NCI-H1930 (cell line): ENCODE measurements at regions not wholly inside any gene's neighbourhood (a gene's known extent, or its start where the extent isn't known, plus 50 kb on each side); places are given as distances from the start of the nearest gene placed in this dataset.
"Not testable (repeated sequence)": the region's sequence is repeated elsewhere in the genome, so short reads cannot be mapped to it uniquely, and the experiment has no call there.

Experiments
- DNase-seq, 2 experiments: peaks; one replicate each; lab custom pipeline; 2025; lab: John Stamatoyannopoulos, UW

DNA sequence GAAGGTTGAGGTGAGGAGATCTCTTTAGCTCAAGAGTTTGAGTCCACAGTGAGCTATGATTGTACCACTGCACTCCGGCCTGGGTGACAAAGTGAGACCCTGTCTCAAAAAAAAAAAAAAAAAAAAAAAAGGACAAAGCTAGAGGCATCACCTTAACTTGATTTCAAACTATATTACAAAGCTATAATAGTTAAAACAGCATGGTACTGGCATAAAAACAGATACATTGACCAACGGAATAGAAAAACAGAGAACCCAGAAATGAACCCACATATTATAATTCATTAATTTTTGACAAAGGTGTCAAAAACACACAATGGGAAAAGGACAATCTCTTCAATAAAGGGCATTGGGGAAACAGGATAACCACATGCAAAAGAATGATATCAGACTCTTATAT, 50.8 kb upstream of the MBOAT1 start:
- no peak for DNase-seq

GRCh38 chr6:20265842-20266241, 53.6 kb upstream of the MBOAT1 start:
- DNase-seq: no peak

DNA sequence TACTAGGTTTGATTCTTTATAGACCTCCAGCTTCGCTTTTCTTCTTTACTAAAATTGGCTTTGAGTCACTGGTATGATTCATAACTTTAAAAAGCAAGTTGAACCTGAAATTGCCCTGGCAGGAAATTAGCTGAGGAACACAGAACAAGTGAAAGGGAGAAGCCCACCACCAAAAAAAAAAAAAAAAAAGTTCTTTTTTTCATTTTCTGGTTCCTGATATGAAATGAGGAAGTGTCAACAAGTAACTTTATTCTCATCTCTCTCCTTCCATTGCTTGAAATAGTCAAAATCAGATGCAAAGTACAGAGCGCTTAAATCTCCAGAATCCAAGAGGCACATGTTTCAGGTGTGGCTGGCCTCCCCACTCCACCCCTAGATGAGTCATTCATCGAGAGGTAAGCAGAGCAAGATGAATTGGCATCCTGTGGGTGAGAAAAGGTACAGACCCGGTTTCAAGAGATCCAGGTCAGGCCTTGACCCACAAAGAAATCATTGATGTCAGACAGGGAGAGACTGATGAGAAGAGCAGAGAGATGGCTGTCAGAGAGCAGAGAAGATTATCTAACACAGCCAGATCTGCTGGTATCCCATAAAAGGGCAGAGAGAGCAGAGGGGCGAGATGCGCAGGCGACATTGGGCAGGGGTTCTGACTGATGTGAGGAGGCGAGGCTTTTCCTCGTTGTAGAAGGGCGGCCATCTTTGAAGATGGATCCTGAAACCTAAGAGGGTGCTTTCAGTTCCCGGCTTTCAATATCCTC, 54.8 kb upstream of the MBOAT1 start:
- DNase-seq: no peak

DNA sequence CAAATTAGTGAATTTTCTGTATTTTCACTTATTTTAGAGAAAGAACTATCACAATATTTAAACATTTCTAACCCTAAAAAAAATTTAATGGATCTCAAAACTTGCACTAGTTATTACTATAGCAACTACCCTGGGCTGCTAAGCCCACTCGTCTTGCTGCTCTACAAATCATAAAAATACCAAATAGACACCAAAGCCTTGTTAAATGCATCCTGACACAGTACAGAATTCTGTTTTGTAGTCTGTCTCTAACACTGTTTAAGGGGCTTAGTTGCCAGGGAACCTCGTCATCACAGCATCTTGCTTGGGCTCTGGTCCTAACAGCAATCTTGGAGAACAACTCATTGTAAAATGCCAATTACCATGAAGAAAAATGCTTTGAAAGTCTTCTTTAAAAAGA, 56.9 kb upstream of the MBOAT1 start:
- no peak for DNase-seq

GRCh38 chr6:20271818-20272217, 59.5 kb upstream of the MBOAT1 start:
- no peak for DNase-seq

DNA sequence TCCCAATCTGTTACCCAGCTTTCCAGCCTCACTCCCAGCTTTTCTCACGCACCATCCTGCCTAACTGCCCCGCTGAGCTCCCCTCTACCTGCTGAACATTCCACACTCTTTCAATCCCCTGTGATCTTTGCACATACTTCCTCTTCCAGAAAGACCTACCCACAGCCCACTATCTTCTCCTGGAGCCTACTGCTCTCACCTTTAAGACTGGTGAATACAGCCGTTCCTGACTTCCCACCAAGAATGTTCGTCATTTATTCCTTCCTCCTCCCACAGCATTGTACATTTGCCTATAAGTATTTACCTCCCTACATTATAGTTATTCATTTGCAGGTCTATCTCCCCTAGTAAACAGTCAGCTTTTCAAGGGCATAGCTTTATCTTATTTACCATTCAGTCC, 61.9 kb upstream of the MBOAT1 start:
- no peak for DNase-seq

GRCh38 chr6:20275837-20276236, 63.6 kb upstream of the MBOAT1 start:
- not testable (repeated sequence) for DNase-seq

DNA sequence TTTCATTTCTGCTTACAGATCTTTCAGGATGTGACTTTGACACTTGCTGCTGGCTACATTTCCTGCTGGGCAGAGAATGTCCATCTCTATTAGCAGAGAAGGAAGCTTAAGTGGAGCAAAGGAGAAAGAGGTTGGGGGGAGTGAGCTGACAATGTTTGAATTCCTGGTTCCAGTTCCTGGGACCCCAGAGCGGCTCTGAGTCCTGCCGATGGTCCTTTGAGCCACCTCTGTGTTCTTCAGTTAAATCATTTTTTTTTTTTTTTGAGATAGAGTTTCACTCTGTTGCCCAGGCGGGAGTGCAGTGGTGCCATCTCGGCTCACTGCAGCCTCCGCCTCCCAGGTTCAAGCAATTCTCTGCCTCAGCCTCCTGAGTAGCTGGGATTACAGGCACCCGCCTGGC, 65.5 kb upstream of the MBOAT1 start:
- not testable (repeated sequence) for DNase-seq

DNA sequence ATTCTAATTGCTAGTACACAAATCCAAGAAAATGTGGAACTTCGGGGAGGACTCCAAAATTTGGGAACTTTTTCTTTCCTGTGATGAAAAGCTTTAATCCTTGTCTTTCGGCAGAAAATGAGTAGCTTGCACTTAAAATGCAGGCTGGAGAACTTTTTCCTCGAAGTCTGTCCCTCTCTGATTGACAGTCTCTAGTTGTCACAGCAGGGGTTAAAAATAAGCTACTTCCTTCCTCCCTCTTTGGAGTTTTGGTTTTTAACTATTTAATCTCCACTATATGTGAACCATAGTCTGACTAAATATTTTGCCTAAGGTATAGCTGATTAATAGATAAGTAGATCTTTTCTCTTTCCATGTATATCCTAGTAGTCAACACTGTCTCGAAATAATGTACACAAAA, 66.8 kb upstream of the MBOAT1 start:
- no peak for DNase-seq

GRCh38 chr6:20279608-20280287, 67.5 kb upstream of the MBOAT1 start:
- no peak for DNase-seq

DNA sequence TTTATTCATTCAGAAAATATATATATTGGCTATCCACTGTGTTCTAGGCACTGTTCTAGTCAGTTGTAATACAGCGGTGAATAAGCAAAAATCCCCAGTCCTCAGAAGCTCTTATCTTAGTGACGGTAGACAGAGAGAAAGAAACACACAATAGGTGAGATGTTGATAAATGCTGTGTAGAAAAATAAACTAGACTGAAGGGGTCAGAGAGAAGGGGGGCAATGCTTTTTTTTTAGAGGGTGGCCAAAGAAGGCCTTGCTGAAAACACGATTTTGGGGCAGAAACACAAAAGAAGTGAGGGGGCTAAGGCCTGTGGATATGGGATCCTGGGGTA, 68.0 kb upstream of the MBOAT1 start:
- DNase-seq: no peak

- DNase-seq: no peak
Observed at GRCh38 chr6:20284672-20285071, 72.4 kb upstream of the MBOAT1 start.

DNA sequence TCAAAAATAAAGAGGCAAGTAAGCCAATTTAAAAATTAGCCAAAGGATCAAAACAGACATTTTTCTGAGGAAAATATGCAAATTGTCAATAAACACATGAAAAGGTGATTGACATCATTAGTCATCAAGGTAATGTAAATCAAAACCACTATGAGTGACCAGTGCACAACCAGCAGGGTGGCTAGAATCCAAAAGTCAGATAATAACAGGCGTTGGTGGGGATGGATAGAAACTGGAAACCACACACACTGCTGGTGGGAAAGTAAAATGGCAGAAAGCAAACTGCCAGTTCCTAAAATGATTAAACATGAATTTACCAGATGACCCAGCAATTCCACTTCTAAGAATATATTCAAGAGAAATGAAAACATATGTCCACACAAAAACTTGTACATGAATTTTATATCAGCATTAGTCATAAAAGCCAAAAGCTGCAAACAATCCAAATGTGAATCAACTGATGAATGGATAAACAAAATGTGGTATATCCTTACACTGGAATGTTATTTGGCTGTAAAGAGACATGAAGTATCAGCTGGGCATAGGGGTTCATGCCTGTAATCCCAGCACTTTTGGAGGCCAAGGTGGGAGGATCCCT, 74.8 kb upstream of the MBOAT1 start:
- DNase-seq: no peak

- peak; percentile 71 to 75 for DNase-seq
Observed at GRCh38 chr6:20291764-20292580, 79.7 kb upstream of the MBOAT1 start.

DNA sequence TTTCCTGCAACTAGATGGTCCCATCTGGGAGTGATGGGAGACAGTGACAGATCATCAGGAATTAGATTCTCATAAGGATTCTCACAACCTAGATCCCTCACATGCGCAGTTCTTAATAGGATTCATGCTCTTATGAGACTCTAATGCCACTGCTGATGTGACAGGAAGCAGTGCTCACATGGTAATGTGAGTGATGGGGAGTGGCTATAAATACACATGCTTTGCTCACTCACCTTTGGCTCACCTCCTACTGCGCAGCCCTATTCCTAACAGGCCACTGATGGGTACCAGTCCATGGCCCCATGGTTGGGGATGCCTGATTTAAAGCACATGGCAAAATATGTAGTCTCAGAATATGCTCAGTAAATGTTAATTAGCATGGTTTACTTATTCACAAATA, 80.6 kb upstream of the MBOAT1 start:
- no peak for DNase-seq

- DNase-seq: no peak
Observed at GRCh38 chr6:20301256-20301655, 89.0 kb upstream of the MBOAT1 start.

DNA sequence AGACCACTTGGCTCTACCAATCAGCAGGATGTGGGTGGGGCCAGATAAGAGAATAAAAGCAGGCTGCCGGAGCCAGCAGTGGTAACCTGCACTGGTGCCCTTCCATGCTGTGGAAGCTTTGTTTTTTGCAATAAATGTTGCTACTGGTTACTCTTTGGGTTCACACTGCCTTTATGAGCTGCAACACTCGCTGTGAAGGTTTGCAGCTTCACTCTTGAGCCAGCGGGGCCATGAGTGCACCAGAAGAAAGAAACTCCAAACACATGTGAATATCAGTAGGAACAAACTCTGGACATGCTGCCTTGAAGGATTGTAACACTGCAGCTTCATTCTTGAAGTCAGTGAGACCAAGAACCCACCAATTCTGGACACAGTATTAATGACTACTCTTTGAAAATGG, 89.9 kb upstream of the MBOAT1 start:
- DNase-seq: no peak

DNA sequence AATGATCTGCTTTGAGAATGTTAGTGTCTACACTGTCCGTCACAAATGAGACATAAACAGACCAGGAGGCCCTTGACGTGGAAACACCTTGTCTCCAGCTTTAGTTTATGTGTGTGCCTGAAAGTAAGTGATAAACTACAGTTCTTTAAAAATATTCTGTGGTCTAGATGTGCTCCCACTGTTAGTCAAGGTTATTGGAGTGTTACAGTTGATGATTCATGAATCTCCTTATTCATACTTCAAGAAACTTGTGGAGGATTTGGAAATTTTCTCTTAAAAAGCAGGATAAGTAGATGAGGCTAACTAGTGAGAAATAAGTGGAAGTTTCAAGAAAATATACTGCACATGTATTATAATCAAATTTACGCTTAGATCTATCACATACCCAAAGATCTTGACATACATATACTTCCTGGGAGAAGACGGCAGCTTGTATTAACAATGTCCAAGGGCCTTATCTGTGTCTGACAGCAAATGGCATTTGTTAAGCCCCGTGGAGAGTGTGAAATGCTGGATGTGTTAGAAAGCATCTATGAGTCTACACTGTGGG, 90.5 kb upstream of the MBOAT1 start:
- no peak for DNase-seq

GRCh38 chr6:20306491-20306890, 94.2 kb upstream of the MBOAT1 start:
- DNase-seq: no peak

DNA sequence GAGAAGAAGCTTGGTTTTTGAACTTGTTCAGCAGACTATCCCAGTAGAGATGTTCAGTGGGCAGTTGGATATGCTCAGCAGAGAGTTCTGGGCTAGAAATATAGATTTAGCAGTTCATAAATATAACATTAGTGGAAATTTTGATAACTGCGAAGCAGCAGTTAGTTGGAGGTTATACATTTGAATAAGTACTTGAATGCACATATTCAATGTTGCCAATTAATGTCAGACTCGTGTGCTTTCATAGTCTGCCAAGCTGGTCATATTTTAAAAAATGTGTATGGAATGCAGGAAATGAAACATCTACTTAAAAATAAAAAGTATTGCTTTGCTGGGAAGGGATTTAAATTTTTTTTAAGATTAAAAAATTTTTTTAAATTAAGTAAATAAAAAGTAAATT, 92.5 kb upstream of the E2F3 start:
- no peak for DNase-seq

GRCh38 chr6:20310185-20310584, 91.5 kb upstream of the E2F3 start:
- DNase-seq: no peak

GRCh38 chr6:20312606-20313005, 89.1 kb upstream of the E2F3 start:
- DNase-seq: no peak
